ENCODE measurements at regions not wholly inside any gene's neighbourhood (a gene's known extent, or its start where the extent isn't known, plus 50 kb on each side); places are given as distances from the start of the nearest gene placed in this dataset.

DNA sequence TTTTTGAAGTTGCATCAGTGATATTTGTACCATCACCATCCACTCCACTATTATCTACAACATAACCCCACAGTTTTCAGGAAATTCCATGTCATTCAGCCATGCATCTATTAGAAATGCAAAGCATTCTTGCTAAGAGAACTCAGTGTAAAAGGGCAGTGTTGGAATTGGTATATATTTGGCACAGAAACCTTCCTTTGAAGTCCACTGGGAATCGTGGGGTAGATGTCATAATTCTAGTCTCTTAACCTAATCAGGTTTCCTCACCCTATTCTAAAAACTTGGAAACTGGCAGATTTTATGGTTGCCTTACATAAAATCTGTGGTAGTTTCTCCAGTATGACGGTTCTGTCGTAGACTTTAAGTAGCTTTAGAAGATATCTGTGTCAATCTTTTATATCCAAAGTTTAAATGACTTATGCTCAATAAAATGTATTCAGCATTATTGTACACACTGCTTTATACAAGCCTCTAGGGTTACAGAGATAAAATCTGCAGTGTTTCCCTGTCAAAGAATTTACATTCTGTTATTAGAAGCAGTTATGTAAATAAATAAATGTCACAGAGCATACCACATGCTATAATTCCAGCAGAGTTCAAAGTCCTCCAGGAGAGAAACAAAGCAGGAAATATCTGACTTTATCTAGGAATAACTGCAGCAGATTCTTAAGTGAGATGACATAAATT lies 704.4 kb upstream of the CELF2 start:
- no peak for DNase-seq

DNA sequence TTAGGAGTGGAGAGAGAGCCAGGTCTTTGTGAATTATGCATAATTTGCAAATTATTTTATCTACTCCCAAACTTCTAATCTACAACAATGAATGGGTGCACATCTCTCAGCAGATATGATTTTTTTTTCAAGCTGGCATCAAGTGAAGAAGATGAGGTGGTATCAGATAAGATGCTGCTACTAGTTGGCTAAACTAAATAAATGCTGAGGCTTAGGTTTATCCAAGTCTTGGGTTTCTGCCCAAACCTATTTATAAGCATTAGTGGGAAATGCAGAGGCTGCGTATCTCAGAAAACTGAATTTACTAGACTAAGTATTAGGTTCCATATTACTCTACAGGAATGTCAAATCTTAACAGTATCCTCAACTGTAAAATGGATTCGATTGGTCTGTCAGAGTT lies 703.0 kb upstream of the CELF2 start:
- DNase-seq = no peak

DNA sequence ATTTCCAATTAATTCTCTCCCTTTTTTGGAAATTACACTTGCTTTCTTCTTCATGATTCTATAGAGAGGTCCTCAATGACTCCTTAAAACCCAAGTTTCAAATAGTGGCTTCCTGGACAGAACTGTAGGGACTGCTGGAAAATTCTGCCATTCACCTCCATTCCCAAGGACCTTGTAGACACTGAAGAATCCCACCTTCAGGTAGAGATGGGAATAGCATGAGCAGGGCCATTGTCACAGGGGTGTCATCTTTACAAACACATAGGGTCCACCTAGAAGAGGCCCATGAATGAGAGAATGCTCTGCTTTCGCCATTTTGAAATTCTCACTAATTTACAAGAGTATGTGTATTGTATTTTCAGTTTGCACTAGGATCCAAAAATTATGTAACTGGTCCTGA lies 701.7 kb upstream of the CELF2 start:
- no peak for DNase-seq

DNA sequence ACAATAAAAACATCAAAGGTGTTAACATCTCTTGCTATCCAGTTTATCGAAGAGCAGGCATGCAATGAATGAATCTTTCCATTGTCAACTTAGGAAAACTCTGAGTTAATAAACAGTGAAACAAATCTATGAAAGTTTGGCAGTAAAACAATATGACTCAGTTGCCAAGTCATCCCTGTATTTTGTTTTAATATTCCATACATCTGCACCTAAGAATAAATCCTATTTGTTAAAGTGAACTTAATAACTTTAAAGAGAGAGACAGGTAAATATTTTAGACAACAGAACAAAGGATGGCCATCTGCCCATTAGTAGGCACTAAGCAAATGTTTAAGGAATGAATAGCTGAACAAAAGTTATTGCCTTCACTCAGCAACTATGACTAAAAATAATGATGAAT lies 700.5 kb upstream of the CELF2 start:
- DNase-seq = no peak

DNA sequence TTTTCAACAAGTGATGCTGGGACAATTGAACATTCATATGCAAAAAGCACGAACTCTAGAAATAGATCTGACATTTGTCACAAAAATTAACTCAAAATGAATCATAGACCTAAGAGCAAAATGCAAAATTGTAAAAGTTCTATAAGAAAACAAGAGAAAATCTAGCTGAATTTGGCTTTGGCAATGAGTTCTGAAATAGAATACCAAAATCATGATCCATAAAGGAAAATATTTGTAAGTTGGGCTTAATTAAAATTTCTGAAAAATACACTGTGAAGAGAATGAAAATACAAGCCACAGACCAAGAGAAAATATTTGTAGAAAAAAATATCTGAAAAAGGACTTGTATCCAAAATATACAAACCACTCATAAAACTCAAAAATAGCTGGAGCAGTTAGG lies 698.8 kb upstream of the CELF2 start:
- no peak for DNase-seq

DNA sequence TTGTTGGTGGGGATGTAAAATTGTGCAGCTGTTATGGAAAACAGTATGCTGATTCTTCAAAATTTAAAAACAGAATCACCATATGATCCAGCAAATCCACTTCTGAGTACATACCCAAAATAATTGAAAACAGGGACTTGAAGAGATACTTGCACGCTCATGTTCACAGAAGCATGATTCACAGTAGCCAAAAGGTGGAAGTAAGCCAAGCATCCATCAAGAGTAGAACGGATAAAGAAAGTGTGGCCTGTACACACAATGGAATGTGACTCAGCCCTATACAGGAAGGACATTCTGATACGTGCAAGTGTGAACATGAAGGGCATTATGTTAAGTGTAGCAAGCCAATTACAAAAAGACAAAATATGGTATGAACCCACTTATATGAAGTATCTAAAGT lies 696.7 kb upstream of the CELF2 start:
- DNase-seq = no peak

DNA sequence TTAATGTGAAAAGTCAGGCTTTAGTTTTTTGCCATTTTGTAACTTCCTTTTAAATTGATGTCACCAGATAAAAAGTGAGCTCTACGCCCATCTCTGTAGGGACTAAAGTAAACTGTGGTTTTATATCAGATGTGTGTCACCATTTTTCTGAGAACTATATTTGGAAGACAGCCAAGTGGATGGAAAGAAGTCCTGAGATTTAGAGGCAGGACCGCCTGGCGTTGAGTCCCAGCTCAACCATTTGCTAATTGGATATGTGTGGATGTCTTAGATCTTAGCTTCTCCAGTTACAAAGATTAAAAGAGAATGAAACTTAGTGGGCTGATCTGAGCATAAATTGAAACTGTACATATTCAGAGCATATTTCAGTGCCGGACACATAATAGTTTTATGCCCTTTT lies 691.6 kb upstream of the CELF2 start:
- DNase-seq = no peak

DNA sequence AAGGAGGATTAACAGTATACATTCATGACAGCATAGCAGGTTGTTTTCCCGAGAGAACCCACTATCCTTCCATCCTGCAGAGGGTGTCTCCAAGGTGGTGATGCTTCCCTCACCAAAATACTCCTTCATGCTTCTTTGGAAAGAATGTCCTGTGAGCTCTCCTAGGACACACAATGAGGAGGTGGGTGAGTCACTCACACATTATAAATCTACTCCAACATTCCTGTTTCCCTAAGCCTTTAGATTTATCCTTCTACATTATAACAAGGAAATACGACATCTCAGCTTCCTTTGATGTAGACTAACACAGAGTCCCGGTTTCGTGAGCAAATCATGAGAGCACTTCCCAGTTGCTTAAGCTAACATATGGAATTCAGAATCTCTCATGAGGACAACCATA lies 689.7 kb upstream of the CELF2 start:
- no peak for DNase-seq

DNA sequence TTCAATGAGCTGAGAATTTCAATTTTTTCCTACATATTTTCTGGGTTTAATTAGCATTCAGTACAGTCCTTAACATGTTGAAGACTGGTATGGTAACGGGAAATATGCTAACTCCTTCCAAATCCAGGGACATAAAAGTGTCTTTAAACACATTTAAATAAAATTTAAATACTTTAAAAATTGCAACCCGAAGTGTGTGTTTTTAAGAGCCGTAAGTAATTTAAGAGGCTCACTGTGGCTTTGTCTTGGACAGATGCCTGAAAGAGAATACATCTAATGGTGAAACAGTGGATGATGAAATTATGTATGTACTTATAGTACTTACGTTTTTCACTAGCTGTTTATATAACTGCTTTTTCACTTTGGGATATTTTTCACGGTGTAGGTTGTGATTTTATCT lies 687.3 kb upstream of the CELF2 start:
- no peak for DNase-seq

DNA sequence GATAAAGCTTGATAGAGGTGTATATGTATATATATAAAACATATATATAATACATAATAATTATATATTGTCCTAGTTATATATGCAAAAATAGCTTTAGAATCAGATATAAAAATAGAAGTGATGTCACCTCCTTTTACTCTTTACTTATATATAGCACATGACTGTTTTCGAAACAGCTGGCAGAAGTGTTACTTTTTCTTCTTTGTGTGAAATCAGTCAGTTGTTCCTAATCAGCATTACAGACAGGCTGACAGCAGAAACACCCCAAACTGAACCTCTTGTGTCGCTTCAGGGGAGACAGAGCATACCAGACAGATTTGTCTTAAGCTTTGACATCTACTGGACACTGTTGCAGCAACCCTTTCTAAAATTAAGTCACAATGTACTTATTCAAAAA lies 684.9 kb upstream of the CELF2 start:
- DNase-seq = no peak

DNA sequence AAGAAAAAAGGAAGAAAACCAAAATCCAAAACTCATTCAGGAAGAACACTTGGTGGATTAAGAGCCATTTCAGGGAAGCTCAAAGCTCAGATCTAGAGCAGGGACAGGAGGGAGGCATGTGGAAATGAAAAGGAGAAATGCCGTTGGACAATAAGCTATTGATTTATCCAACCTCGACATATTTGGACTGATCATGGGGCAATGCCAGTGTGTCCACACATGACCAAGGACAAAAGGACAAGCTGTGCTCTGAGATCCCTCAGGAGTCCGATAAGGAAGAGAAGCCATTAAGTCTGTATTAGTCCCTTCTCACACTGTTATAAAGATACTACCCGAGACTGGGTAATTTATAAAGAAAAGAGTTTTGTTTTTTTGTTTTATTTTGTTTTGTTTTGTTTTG lies 684.0 kb upstream of the CELF2 start:
- DNase-seq = no peak

DNA sequence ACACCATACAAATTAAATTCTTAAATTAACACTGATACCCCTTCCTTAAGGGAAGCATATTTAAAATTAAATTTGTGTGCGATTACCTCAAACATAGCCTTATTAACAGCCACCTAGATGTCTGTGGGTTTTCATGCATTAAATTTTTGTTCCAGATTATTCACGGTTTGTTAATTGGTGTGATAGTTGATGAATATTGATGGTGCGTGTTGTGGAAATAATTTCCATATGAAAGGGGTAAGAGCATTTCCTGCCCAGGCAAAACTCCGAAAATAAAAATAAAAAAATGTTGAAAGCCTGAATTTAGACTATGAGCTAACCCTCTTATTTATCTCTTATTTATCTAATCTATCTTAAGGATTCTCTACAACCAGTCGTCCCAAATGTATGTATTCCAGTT lies 679.3 kb upstream of the CELF2 start:
- no peak for DNase-seq

DNA sequence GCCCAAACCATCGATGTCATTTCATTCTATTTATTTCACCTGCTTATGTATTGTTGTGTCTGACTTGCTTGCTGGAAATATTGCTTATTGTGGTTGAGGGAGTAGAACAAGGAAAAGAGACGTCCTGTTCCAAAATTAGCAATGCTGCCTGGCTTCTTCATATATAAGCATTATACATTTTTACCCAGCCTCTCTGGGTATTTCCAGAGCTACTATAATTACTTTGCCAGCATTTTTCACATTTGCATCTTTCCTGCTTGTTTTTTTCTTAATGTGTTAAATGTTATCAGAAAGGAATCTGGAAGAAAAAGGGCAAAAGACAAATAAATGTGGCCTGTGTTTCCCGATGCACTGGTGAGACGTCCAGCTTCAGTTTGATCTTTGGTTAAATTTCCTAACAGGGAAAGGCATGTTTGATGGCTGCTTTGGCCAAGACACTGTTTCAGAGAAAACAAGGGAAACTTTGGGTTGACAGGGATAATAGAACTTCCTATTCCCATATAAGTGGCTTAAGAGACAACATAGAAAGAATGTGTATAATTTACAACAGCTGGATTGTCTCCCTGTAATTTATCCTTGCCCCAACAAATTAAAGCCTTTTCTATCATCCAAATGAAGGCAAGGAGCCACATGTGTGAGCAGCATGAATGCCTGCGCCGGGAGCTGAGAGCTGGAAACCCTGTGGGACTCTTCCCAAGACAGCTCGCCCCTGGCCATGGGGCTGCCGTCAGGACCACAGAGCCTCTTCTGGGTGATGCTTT lies 671.1 kb upstream of the CELF2 start:
- no peak for DNase-seq

DNA sequence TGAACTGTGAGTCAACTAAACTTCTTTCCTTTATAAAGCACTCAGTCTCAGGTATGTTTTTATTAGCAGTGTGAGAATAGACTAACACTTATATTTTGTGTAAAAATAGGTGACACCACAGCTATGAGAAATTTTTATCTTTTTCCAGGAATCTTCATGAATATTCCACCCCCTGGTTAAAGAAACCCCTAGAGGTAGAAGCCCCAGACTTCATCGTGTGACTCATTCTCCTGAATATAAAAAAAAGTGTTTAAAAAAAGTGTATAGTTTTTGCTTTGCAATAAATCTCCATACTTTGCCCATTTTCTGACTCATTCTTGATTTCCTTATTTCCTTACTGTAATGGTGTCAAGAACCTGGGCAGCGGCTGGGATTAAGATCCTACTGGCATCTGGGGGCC lies 667.6 kb upstream of the CELF2 start:
- DNase-seq = no peak

DNA sequence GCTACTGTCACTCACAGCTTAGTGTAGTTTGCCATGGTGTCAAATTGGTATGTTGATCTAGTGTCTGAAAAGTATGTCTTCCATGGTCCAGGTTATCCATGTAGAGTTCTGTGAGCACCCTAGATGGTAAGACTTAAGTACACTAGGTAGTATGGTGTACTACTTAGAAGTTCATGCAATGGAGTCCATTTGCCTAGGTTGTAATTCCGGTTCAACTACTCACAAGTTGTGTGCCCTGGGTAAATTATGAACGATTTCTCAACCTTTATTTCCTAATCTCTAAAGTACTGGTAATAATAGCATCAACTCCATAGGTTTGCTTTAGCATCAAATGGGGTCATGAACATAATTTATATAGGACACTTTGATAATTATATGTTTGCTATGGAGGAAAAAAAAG lies 666.2 kb upstream of the CELF2 start:
- no peak for DNase-seq

DNA sequence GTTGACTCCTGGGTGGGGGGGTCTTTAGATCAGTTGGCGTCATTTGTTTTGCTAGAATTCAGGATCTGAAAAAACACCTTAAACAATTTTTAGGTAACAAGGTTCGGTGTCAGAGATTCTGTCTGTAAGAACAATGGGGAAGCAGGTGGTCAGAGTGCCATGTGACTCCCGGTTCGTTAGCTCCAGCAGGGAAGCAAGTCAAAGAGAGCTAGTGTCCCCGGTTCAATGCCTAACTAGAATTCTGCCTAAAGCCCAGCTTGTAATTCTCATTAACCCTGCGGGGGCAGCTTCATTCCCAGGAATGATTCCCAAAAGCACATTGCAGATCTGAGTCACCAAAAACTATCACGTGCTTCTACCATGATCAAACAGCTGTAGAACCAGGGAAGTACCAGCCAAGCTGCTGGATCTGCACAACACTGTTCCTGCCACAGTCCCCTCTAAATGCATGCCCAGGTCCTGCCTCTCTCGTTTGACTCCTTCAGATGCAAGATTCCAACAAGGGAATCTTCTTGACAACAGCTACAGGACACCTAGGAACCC lies 664.3 kb upstream of the CELF2 start:
- no peak for DNase-seq

DNA sequence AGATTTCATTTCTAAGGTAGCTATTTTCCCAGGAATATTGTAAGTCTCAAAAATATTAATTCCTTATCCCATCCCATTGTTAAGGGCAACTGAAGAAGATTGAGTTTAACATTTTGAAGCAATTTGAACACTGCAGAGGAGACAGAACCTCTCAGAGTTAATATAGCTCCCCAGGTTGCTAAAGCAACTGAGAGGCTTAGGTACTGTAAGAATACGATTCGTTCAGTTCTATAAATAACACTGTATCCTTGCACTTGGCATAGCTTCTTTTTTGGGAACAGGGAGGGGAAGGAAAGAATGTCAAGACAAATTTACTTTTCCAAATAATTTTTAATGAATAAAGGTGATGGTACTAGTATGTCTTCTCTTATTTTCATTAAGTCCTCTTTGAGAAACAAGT lies 658.4 kb upstream of the CELF2 start:
- DNase-seq = no peak

DNA sequence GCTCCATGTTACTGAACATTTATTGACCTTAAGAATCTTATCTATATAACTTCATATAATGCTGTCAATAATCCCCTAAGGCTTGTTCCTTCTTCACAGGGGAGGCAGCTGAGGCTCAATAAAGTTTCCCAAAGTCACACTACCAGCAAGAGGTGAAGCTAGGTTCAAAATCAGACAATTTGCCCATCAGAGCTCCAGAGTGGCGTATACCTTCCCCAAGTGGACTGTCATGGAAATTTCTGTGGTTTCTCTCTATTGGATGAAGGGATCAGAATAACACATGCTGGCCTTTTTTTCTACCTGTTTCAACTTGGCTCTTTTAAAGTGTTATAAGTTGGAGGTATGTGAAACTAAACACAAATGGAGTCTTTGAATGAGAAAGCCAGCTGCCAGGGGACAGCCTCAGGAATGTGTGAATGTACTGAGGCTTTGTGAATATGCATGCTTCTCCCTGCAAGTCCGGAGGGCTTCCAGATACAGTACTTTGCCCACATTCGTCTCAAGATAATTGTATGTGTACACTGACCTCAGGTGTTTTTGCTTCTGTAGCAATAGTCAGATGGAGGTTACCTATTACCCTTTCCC lies 656.3 kb upstream of the CELF2 start:
- DNase-seq = no peak

DNA sequence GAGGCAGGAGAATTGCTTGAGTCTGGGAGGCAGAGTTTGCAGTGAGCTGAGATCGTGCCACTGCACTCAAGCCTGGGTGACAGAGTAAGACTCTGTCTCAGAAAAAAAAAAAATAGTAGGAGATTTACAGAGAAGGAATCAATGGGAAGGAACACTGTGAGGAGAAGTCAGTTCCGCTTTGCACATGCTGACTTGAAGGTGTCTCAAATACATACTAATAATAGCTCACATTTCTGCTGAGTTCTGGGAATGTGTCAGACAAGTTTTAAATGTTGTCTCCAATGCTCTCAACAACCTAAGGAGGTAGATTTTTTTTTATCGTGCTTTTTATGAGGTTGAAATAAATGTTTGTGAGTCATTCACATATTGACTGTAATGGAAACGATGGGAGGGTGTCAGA lies 654.9 kb upstream of the CELF2 start:
- DNase-seq = no peak

DNA sequence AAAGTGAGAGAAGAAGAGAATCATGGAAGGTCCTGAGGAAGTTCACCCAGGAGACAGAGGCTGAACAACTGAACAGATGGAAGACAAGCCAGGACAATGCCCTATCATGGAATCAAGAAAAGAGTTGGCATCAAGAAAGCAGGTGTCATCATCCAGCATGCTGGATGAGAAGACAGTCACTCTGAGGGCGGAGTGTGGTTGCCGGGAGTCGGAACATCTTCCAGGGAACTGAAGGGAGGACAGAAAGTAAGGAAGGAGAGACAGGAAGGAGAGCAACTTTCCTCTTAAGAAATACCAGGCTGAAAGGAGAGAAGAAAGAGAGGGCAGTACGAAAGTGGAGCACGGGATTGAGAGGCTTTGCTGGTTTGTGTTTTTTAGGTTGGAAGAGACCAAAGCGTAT lies 654.5 kb upstream of the CELF2 start:
- DNase-seq = no peak

DNA sequence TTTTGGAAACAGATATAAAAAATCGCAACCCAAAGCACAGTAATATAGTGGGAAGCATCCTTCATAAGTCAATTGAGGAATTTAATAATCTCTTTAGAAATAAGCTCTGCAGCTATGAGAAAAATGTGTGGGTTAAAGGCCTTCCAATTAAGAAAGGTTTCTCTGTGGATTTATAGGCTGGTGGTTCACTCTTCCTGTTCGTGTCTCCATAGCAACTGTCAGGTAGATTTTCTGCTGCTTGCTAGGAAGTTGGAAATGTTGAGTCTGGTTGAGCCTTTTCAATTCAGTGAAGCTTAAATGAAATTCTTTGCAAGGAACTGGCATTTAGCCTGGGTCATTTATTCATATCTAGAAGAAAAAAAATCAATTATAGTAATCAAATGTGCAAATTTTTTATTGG lies 652.8 kb upstream of the CELF2 start:
- no peak for DNase-seq

DNA sequence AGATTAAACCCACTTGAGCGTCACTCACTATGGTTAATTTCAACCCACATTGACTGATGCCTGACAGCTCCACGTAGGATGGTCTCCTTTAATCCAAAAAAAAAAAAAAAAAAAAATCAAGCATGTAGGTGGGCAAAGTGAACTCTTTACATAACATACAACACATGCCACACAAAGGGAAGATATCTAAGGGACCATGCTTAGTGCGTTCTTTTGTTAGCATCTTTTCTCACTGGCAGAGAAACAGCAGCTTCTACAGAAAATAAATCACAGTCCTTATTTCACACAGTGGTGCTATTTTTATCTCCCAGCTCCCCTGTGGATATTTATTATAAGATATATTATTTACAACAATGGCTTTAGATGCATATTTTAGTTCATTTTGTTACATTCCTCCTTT lies 652.0 kb upstream of the CELF2 start:
- no peak for DNase-seq

DNA sequence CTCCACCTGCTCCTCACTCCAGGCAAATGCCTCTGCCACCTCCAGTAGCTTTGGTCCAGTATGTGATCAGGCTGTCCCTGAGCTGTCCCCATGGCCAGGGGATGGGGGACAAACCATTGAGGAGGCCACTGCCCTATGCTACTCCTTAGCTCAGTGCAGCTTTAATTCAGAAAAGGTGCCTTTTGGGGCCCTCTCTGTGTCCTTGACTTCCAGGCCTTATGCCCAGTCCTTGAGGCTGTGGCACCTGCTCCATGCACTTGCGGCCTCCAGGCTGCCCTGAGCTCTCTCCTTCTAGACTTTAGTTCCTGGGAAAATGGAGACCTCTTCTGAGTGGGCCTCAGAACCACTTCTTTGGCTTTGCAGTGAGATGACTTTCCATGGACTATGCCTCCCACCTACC lies 650.8 kb upstream of the CELF2 start:
- DNase-seq = no peak

DNA sequence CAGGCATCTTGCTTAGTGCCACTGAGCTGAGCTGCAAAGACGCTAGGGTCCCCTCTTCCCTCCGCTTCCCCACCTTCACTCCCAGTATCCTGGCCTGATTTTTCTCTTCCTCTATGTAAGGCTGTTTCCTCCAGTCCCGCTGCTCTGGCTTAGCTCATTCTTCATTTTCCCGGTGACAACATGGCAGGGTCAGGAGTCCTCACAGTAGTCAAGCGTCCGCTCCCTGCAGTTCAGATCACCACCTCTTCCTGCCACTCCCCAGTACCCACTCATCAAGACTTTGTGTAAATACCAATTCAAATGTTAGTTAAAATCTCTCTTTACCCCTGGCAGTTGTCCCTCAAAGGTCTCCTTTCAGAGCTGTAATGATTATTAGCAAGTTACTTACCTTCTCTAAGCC lies 650.4 kb upstream of the CELF2 start:
- no peak for DNase-seq

Measured in SIG-M5 (cell line).